ENCODE measurements at regions not wholly inside any gene's neighbourhood (a gene's known extent, or its start where the extent isn't known, plus 50 kb on each side); places are given as distances from the start of the nearest gene placed in this dataset.
"Not testable (repeated sequence)": the region's sequence is repeated elsewhere in the genome, so short reads cannot be mapped to it uniquely, and the experiment has no call there.

- CTCF ChIA-PET: interaction anchor here (0.7 kb wide), 1 partner anchor 109 kb away, joined by 3 read pairs; no protein-coding TSS in a partner anchor
- no peak overlapping the region for H3K27ac ChIP-seq
- TF ChIP-seq CTCF (conservative IDR thresholded peaks at IDR 0.05; ENCODE audit: low read depth): no peak
- DNase-seq (ENCODE audit: low spot score): no peak
- POLR2A ChIA-PET (ENCODE audit: low non-redundant PET): no interaction called here
Measured at GRCh38 chrX:131441033-131441432, 102.8 kb upstream of the OR13H1 start.

GRCh38 chrX:131445955-131446354, 97.9 kb upstream of the OR13H1 start:
- POLR2A ChIA-PET (ENCODE audit: low non-redundant PET): no interaction called here
- no peak for DNase-seq (ENCODE audit: low spot score)
- H3K27ac ChIP-seq: no peak overlapping the region
- CTCF ChIA-PET: no interaction called here
- no peak for TF ChIP-seq CTCF (conservative IDR thresholded peaks at IDR 0.05; ENCODE audit: low read depth)

GRCh38 chrX:131461855-131462254, 82.0 kb upstream of the OR13H1 start:
- H3K27ac ChIP-seq; CTCF ChIA-PET; DNase-seq (ENCODE audit: low spot score): not testable (repeated sequence)

GRCh38 chrX:131473809-131474208, 70.1 kb upstream of the OR13H1 start:
- CTCF ChIA-PET; H3K27ac ChIP-seq; DNase-seq (ENCODE audit: low spot score); POLR2A ChIA-PET (ENCODE audit: low non-redundant PET): not testable (repeated sequence)

More at GRCh38 chrX:131461855-131462254, 82.0 kb upstream of the OR13H1 start:
- POLR2A ChIA-PET (ENCODE audit: low non-redundant PET): not testable (repeated sequence)

GRCh38 chrX:131477498-131477897, 66.4 kb upstream of the OR13H1 start:
- TF ChIP-seq CTCF (conservative IDR thresholded peaks at IDR 0.05; ENCODE audit: low read depth): no peak
- no peak for DNase-seq (ENCODE audit: low spot score)

More at GRCh38 chrX:131477498-131477897, 66.4 kb upstream of the OR13H1 start:
- ChIA-PET POLR2A (ENCODE audit: low non-redundant PET) (no interaction called here), CTCF (no interaction called here)
- H3K27ac ChIP-seq: no peak overlapping the region

Data from RWPE1 (cell line).